ENCODE measurements at regions not wholly inside any gene's neighbourhood (a gene's known extent, or its start where the extent isn't known, plus 50 kb on each side); places are given as distances from the start of the nearest gene placed in this dataset.

DNA sequence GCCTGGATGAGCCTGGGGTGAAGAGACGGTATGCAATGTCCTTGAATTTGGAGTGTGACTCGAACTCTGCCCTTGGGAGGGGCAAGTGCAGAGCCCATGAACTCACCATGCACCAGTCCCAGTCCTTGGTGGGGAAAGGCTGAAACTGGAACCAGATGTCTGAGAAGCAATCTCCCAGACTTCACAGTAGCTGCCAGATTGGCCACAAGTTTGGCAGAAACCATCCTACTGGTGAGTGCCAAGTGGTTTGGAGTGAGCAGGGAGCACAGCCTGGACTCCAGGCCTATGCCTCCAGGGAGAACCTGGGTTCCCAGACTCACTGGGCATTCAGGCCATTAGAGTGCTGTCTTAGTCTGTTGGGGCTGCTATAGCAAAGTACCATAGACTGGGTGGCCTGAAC is 99.6 kb upstream of the LYZL1 start:
- Mint-ChIP-seq H3K27me3 (ENCODE audit: low read depth) (no peaks in the 10 kb centered on the region), H3K9me3 (peaks cover 4% of the 10 kb centered on the region), H3K4me3 (no peak overlapping the region), H3K36me3 (ENCODE audit: low read depth) (no peaks in the 10 kb centered on the region), H3K27ac (ENCODE audit: unreplicated experiment) (no peak overlapping the region), H3K4me1 (peaks cover 11% of the 10 kb centered on the region)
- TF ChIP-seq CTCF (conservative IDR thresholded peaks at IDR 0.05), result no peak
- no peak for DNase-seq (ENCODE audit: low read depth, low spot score)

- no peaks in the 10 kb centered on the region for H3K27me3 Mint-ChIP-seq (ENCODE audit: low read depth)
- H3K9me3 Mint-ChIP-seq, result no peaks in the 10 kb centered on the region
- no peak overlapping the region for H3K27ac Mint-ChIP-seq (ENCODE audit: unreplicated experiment)
- no peaks in the 10 kb centered on the region for H3K36me3 Mint-ChIP-seq (ENCODE audit: low read depth)
- H3K4me1 Mint-ChIP-seq, result peaks cover 6% of the 10 kb centered on the region
- no peak for TF ChIP-seq CTCF (conservative IDR thresholded peaks at IDR 0.05)
- H3K4me3 Mint-ChIP-seq, result no peak overlapping the region
- DNase-seq (ENCODE audit: low read depth, low spot score), result no peak
Observed at GRCh38 chr10:29191674-29192073, 97.2 kb upstream of the LYZL1 start.

DNA sequence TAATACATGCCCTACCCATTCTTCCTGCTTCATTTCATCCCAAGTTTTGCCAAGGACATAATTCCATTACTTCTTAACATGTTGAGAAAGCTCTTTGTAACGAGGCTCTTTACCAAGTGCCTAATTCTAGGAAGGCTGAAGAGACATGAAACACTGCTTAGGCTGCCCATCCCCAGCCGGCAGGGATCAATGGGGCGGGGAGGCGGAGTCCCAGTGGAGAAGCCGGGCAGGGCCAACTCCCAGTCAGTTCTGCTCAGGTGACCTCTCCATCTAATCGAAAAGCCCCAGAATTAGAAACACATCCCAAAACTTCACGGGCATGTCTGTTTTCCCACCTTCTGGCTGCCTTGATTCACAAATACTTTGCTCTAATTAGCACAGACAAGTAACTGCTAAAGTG is 89.5 kb upstream of the LYZL1 start:
- Mint-ChIP-seq H3K4me1 (peaks cover 19% of the 10 kb centered on the region), H3K4me3 (no peak overlapping the region), H3K9me3 (no peaks in the 10 kb centered on the region), H3K27ac (ENCODE audit: unreplicated experiment) (no peak overlapping the region), H3K36me3 (ENCODE audit: low read depth) (no peaks in the 10 kb centered on the region), H3K27me3 (ENCODE audit: low read depth) (no peaks in the 10 kb centered on the region)
- TF ChIP-seq CTCF (conservative IDR thresholded peaks at IDR 0.05), result no peak
- no peak for DNase-seq (ENCODE audit: low read depth, low spot score)

GRCh38 chr10:29199941-29200679 is 88.8 kb upstream of the LYZL1 start:
- Mint-ChIP-seq H3K9me3 (no peaks in the 10 kb centered on the region), H3K4me3 (no peak overlapping the region), H3K36me3 (ENCODE audit: low read depth) (no peaks in the 10 kb centered on the region), H3K27me3 (ENCODE audit: low read depth) (no peaks in the 10 kb centered on the region), H3K4me1 (peaks cover 26% of the 10 kb centered on the region), H3K27ac (ENCODE audit: unreplicated experiment) (no peak overlapping the region)
- no peak for TF ChIP-seq CTCF (conservative IDR thresholded peaks at IDR 0.05)
- DNase-seq (ENCODE audit: low read depth, low spot score), result no peak

DNA sequence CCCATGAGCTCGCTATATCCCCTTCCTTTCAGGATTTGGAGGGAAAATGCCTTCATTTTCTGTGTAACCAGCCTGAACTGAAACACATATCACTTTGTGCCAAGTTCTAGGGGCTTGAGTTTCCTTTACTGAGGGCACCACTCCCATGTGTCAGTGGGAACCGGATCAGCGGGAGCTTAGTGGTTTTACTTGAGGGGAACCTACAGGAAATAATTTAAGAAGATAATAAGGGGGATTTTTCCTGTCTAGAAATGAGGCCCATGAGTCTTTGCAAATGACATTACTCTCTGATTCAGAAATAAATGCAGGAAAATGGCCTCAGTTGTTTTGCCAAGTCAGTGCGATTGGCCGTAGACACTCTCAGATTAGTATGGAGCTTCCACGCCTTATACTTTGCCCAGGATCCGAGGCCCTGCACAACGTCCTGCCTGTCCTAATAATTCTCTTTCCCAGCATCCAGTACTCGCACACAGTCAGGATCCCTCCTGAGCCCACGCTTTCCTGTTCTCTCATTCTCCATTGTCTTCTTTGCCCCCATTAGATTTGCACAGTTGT is 86.4 kb upstream of the LYZL1 start:
- H3K27me3 Mint-ChIP-seq (ENCODE audit: low read depth), result no peaks in the 10 kb centered on the region
- H3K9me3 Mint-ChIP-seq, result no peaks in the 10 kb centered on the region
- TF ChIP-seq CTCF (conservative IDR thresholded peaks at IDR 0.05), result no peak
- H3K4me3 Mint-ChIP-seq, result no peak overlapping the region
- H3K36me3 Mint-ChIP-seq (ENCODE audit: low read depth), result no peaks in the 10 kb centered on the region
- H3K27ac Mint-ChIP-seq (ENCODE audit: unreplicated experiment), result no peak overlapping the region
- H3K4me1 Mint-ChIP-seq, result peaks cover 32% of the 10 kb centered on the region
- DNase-seq (ENCODE audit: low read depth, low spot score), result no peak

Measured in neural crest cell (in vitro differentiated cells).